Keratinocyte (primary cell): ENCODE measurements at regions not wholly inside any gene's neighbourhood (a gene's known extent, or its start where the extent isn't known, plus 50 kb on each side); places are given as distances from the start of the nearest gene placed in this dataset.

Source experiments
- DNase-seq: peaks from one replicate; pipeline ENCODE4 v3.0.0-alpha.2; 2011; ENCODE audit warnings: low read depth, missing footprints, low spot score
- FAIRE-seq: peaks from 2 replicates; lab custom pipeline; 2011; peaks lifted over from hg19 to GRCh38; lab: Jason Lieb, UNC
- H2AFZ ChIP-seq: 2 replicates; pipeline ENCODE4 v1.6.0; 2012; ENCODE audit warnings: low read length, control low read depth, inconsistent platforms; ENCODE audit not compliant: control insufficient read depth
- H3K27ac ChIP-seq: 2 replicates; pipeline ENCODE4 v1.5.1; 2011; ENCODE audit warnings: low read length; ENCODE audit not compliant: control insufficient read depth, insufficient read depth
- H3K27me3 ChIP-seq: 3 replicates; pipeline ENCODE4 v1.6.0; 2011; ENCODE audit warnings: low read length; ENCODE audit not compliant: control insufficient read depth, insufficient read depth; ENCODE audit errors: extremely low read depth
- H3K36me3 ChIP-seq, 2 experiments: 2 replicates in 1 of 2; 3 replicates in 1 of 2; pipeline ENCODE4 v1.5.1; 2011; ENCODE audit warnings: low read length in 2 of 2, mild to moderate bottlenecking in 1 of 2; ENCODE audit not compliant: control insufficient read depth in 2 of 2, insufficient read depth in 2 of 2; ENCODE audit errors: extremely low read depth in 1 of 2
- H3K4me1 ChIP-seq: 3 replicates; pipeline ENCODE4 v1.5.1; 2011; ENCODE audit warnings: low read length; ENCODE audit not compliant: control insufficient read depth, insufficient read depth; ENCODE audit errors: extremely low read depth
- H3K4me2 ChIP-seq: 3 replicates; pipeline ENCODE4 v1.6.0; 2011; ENCODE audit warnings: low read depth, low read length; ENCODE audit not compliant: control insufficient read depth, insufficient read depth; ENCODE audit errors: extremely low read depth
- H3K4me3 ChIP-seq, 3 experiments: fragments of 200-600 bp in 1 of 3; sonication (generic) in 1 of 3; 2 replicates in 2 of 3; 3 replicates in 1 of 3; pipeline ENCODE4 v1.5.1; 2011 to 2016; ENCODE audit warnings: low read length in 3 of 3, mild to moderate bottlenecking in 3 of 3, control low read depth in 2 of 3, inconsistent platforms in 1 of 3, low read depth in 1 of 3, mixed read lengths in 1 of 3, mixed run types in 1 of 3, moderate library complexity in 1 of 3; ENCODE audit not compliant: control insufficient read depth in 2 of 3, insufficient read depth in 2 of 3; ENCODE audit errors: extremely low read depth in 1 of 3
- H3K79me2 ChIP-seq: 2 replicates; pipeline ENCODE4 v1.6.0; 2012; ENCODE audit warnings: low read length; ENCODE audit not compliant: control insufficient read depth, insufficient read depth
- H3K9ac ChIP-seq: 3 replicates; pipeline ENCODE4 v1.6.0; 2011; ENCODE audit warnings: low read length; ENCODE audit not compliant: control insufficient read depth, insufficient read depth; ENCODE audit errors: extremely low read depth
- H3K9me1 ChIP-seq: 3 replicates; pipeline ENCODE4 v1.6.0; 2011; ENCODE audit warnings: low read length; ENCODE audit not compliant: control insufficient read depth, insufficient read depth; ENCODE audit errors: extremely low read depth
- H3K9me3 ChIP-seq: 2 replicates; pipeline ENCODE4 v1.5.1; 2012; ENCODE audit warnings: low read depth, low read length; ENCODE audit not compliant: control insufficient read depth
- H4K20me1 ChIP-seq: 3 replicates; pipeline ENCODE4 v1.6.0; 2011; ENCODE audit warnings: low read length; ENCODE audit not compliant: control insufficient read depth, insufficient read depth; ENCODE audit errors: extremely low read depth
- CTCF ChIP-seq, 3 experiments: IDR thresholded peaks in 1 of 3; conservative IDR thresholded peaks in 1 of 3; optimal IDR thresholded peaks in 1 of 3; 2 replicates in 2 of 3; 3 replicates in 1 of 3; pipeline versions ENCODE3 to v1.5.1; 2011; ENCODE audit warnings: low read length in 3 of 3, mild to moderate bottlenecking in 3 of 3, moderate library complexity in 2 of 3, control low read depth in 1 of 3, inconsistent platforms in 1 of 3; ENCODE audit not compliant: insufficient read depth in 2 of 3; ENCODE audit errors: extremely low read depth in 1 of 3
- EZH2 ChIP-seq: IDR thresholded peaks from one replicate; pipeline ENCODE4 v1.6.1; 2012; ENCODE audit warnings: inconsistent platforms, mild to moderate bottlenecking, low read length, moderate library complexity
- dilution Hi-C: fragments of 300-500 bp; cut with MboI; formaldehyde crosslinking; loops from one replicate; pipeline ENCODE4 v1.7.0; 2020; ENCODE audit warnings: low sequenced_read_pairs; ENCODE audit not compliant: extremely low pct_ligation_motif_present

- Histone ChIP-seq H4K20me1 (no peaks in the 10 kb centered on the region), H3K4me1 (no peaks in the 10 kb centered on the region), H3K9ac (no peak overlapping the region), H3K27ac (no peak overlapping the region), H3K4me3 (no peak overlapping the region), H3K9me3 (no peaks in the 10 kb centered on the region), H3K79me2 (no peaks in the 10 kb centered on the region), H3K4me2 (no peak overlapping the region), H3K27me3 (peaks cover 35% of the 10 kb centered on the region), H3K9me1 (no peaks in the 10 kb centered on the region), H3K36me3 (no peaks in the 10 kb centered on the region), H2AFZ (no peak overlapping the region)
- TF ChIP-seq EZH2, result no peak
- no peak for TF ChIP-seq CTCF (optimal IDR thresholded peaks at IDR 0.05 in 1 of 3, IDR thresholded peaks at IDR 0.05 in 1 of 3, conservative IDR thresholded peaks at IDR 0.05 in 1 of 3; ENCODE audit: extremely low read depth in 1 of 3, insufficient read depth in 2 of 3, low read length in 3 of 3)
- dilution Hi-C loops, result no loop called here
- no peak for FAIRE-seq
- DNase-seq, result no peak
These were observed 76.7 kb downstream of the INHBB start for GRCh38 chr2:120422465-120423160.

- Histone ChIP-seq H3K36me3 (no peaks in the 10 kb centered on the region), H3K4me1 (no peaks in the 10 kb centered on the region), H2AFZ (no peak overlapping the region), H3K27ac (no peak overlapping the region), H3K27me3 (peaks cover 35% of the 10 kb centered on the region), H3K9me1 (no peaks in the 10 kb centered on the region), H3K4me2 (no peak overlapping the region), H3K79me2 (no peaks in the 10 kb centered on the region), H3K9ac (no peak overlapping the region), H4K20me1 (no peaks in the 10 kb centered on the region), H3K4me3 (no peak overlapping the region), H3K9me3 (no peaks in the 10 kb centered on the region)
- dilution Hi-C loops, result no loop called here
- FAIRE-seq, result no peak
- TF ChIP-seq CTCF (optimal IDR thresholded peaks at IDR 0.05 in 1 of 3, IDR thresholded peaks at IDR 0.05 in 1 of 3, conservative IDR thresholded peaks at IDR 0.05 in 1 of 3; ENCODE audit: extremely low read depth in 1 of 3, insufficient read depth in 2 of 3, low read length in 3 of 3) (no peak), EZH2 (no peak)
- DNase-seq, result no peak
These were observed 77.4 kb downstream of the INHBB start for GRCh38 chr2:120423167-120423943.
